Hematopoietic multipotent progenitor cell treated with erythropoietin and hydrocortisone succinate and interleukin-3 and kit ligand, for 17 days (in vitro differentiated cells): ENCODE measurements at regions not wholly inside any gene's neighbourhood (a gene's known extent, or its start where the extent isn't known, plus 50 kb on each side); places are given as distances from the start of the nearest gene placed in this dataset.

ENCODE experiments used
- DNase-seq: peaks from one replicate; pipeline ENCODE4 v3.0.0-alpha.2; 2015; ENCODE audit warnings: low spot score

DNA sequence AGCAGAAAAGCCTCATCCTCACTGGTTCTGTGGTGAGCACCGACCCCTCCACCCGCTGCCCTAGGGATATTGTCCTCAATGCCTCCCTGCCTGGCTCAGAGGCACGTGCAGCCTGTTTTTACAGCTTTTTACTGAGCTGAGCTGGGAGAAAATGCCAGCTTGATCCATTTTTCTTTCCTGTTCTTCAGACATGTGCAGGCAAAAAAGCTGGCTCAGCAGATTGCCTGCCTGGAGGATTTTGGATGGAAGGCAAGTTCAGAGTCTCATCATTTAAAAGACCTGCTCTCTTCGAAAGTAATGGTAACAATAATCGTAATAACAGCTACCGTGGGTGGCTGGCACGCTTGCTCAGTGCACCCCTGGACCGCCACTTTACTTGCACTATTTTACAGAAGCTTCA, 135.0 kb upstream of the SMIM23 start:
- no peak for DNase-seq

DNA sequence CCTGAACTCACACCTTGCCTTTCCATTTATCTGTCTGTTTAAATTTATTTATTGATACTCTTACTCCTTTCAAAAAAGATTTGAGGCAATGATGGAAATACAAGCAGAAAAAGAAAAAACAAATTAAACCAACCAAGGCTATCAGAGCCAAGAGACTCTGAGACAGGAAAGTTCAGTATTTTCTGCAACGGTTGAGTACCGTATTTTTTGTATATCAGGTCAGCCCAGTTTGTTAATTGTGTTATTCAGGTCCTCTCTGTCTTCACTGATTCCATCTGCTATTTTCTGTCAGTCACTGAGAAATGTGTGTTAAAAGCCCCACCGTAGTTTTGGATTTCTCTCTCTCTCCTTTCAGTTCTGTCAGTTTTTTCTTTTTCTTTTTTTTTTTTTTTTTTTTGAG, 134.5 kb upstream of the SMIM23 start:
- no peak for DNase-seq

DNA sequence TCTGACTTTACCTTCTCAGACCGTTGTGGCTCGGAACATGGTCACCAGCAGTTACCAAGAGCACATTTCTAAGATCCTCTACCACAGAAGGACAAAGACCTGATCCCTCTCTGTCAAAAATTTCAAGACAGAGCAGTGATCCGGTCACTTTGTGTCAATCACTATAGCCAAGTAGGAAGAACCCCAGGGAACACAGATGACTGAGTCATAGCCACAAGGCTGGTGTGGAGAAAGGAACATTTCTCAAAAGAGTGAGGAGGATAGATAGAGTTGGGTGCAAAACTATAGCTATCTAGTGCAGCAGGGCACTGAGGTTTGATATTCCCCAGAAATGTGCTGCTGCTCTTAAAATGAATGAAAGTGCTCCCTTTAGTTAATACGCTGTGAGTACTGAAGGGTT, 130.7 kb upstream of the SMIM23 start:
- no peak for DNase-seq

DNA sequence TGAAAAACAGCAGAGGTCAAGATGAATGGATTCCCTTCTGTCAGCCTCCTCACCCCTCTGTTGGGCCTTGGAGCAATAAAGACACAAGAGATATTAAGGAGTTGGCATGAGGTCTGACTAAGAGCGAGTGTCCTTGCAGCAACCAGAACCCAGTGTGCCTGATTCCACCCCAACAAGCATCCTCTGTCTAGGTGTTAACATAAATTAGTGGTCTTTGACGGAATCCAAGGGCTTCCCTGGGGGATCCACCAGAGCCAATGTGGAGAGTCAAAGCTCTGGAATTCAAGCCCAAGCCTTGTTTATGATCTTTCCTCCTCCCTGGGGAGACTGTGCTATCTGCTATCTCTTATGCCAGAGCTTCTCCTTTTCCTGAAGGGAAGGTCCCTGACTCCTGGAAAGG, 128.1 kb upstream of the SMIM23 start:
- no peak for DNase-seq

DNA sequence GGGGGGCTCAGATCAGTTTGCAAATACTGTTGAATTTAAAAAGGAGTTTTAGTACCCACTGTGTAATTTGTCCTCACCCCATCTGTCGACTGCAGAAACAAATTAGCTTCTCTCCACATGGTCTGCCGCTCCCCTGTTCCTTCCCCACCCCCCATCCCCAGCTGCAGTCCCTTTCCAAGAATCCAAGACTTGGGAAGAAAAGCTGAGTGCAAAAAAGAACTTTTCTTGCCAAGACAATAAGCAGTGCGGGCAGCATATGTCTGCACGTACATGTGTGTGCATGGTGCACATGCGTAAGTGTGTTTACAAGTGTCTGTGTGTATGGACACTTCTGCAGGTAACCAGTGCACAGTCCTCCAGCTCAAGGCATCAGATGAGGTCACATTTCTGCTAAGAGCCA, 125.7 kb upstream of the SMIM23 start:
- DNase-seq = no peak

DNA sequence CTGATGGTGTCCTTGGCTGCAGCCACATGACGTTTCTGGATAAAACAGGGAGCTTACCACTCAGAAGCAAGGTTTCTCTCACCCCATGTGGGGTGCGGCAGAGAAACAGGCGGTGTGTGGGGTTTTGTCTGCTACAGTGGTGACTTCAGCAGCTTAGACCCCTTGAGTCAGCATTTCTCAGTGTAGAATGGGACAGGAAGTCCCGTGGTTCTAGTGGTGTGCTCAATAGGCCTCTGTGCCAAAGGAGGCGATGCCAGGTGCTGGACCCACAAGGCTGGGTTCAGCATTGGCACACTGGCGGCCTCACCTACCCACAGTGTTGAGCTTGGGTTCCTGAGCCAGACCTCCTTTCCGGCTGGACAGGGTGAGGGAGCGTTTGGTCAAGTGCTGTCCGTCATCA, 125.2 kb upstream of the SMIM23 start:
- no peak for DNase-seq

DNA sequence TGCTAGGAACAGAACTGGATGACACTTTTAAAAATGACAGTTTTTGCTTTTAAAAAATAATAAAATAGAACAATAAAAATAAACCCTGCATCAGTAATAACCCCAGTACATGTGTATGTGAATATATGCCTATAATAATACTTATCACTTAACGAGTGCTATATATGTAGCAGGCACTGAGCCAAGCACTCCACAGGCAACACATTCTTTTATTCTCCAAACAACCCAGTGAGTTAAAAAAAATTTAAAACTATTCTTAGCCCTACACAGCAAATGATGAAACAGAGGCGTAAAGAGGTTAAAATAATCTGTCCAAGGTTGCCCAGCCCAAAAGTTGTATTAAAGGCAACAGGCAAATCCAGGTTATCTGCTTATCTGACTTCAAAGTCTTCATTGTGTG, 124.5 kb upstream of the SMIM23 start:
- no peak for DNase-seq

DNA sequence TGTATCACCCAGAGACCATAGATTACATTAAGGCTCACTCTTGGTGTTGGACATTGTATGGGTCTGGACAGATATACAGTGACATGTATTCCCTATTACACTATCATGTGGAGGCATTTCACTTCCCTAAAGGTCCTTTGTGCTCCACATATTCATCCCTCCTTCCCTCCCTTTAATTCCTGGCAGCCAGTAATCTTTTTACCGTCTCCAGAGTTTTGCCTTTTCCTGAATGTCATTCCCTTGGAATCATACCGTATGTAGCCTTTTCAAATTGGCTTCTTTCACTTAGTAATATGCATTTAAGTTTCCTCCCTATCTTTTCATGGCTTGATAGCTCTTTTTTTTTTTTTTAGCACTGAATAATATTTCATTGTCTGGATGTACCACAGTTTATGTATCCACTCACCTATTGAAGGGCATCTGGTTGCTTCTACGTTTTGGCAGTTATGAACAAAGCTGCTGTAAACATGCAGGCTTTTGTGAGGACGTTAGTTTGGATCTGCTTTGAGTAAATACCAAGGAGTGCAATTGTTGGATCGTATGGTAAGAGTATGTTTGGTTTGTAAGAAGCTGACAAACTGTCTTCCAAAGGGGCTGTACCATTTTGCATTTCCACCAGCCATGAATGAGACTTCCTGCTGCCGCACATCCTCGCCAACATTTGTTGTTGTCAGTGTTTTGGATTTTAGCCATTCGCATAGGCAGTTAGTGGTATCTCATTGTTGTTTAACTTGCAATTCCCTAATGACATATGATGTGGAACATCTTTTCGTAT, 122.1 kb upstream of the SMIM23 start:
- no peak for DNase-seq

DNA sequence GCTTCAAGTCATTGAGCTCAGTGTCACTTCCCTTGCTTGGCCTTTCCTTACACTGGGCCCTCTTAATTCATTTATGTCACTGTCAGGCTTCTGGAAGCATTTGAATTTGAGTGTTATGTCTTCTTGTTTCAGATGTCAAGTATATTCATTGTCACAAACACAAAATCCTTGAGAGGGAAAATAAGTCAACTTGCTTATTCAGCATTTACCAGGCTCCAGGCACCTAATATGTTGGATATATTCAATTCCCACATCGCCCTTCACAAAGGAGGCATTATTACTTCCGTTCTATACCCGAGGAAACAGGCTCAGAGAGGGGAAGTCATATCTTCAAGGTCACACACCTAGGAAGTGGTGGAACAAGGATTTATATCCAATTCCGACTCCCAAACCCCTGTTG, 121.1 kb upstream of the SMIM23 start:
- no peak for DNase-seq

DNA sequence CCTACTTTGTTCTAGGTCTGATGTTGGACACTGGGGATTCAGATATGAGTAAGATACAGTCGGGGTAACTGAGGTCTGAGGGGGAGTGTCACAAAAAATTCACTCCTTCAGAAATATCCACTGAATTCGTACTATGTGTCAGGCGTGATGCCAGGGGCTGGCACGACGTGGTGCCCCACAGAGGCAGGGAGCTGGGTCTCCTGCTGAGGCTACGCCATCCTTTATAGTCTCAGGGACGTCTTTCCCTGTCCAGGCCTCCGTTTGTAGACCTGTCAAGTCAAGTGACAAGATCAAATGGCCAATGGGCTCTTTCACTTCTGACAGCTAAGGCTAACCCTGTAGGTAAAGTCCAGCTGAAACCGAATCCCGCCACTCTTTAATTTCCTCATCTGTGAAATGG, 118.8 kb upstream of the SMIM23 start:
- no peak for DNase-seq

DNA sequence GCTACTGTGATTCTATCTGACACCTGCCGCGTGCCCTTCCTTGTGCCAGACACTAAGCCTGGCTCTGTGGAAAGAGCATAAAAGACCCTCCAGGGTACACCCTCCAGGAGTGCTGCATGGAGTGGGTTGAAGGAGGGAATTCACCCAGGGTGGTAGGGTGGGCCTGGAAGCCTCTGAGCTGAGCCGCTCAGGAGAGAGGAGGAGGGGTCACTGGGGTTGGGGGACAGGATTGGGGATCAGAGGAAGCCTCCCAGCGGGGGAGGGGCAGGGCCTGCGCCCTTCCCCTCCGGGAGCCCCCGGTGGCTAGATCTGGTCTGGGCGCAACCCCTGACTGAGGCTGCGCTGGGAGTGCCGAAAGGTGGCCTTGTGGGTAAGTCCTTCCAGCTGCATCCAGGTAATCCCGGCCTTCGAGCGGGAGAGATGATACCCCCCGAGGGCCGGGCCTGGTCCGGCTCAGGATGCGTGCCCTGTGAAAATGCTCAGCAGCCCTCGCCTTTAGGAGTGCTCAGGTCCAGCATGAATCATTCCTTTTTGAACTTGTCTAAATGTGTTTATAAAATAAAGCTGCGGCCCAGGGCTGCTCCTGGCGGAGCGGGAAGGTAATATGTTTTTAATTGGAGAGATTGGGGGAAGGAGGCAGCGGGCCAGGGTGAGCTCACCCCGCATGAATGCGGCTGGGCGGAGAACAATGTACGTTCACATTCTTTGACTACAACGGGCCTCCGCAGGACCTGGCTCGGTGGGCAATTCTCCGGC, 118.1 kb upstream of the SMIM23 start:
- no peak for DNase-seq

DNA sequence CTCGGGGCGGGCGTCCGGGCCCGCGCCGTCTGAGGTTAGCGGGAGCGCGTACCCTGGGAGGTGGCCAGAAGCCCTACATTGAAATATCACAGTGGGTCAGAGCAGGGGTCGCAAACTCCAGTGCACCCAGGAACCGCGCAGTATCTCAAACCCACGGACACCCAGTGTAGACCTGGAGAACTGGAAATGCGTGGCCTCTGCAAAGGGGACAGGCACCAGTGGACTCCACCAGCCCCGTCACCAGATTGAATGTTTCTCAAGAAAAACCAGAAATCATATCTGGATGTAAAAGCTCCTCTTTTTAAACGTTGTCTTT, 117.6 kb upstream of the SMIM23 start:
- DNase-seq = no peak

DNA sequence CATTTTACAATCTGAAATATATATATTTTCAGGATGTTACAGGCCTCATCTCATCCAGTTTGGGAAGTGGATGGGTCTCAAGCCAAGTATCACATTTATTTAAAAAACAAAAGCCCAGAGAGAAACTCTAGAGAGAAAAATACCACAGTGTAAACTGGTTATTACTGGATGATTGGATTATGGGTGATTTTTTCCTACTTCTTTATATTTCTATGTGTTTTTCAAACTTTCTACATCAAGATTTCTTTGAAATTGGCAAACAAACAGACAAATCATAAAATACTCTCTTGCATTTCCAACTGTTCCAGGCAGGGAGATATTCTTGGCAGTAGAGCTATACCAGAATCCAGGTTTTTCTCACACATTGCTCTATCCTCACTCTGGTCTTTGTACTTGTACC, 116.0 kb upstream of the SMIM23 start:
- no peak for DNase-seq

DNA sequence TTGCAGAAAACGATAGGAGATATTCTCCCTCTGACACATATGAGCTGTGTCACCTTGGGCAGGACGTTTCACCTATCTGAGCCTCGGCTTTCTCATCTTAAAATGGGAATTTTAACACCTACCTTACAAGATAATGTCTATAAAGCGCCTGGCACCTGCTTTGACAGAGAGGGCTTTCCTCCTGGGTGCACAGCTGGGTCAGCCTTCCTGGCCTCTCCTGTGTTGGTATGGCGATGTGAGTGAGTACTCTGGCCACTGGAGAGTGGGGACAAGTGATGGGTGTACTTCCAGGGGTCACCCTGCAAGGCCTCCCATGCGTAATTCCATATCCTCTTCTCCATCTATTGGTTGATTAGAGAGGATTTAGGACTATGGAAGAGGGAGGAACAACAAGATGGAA, 113.1 kb upstream of the SMIM23 start:
- DNase-seq = no peak

DNA sequence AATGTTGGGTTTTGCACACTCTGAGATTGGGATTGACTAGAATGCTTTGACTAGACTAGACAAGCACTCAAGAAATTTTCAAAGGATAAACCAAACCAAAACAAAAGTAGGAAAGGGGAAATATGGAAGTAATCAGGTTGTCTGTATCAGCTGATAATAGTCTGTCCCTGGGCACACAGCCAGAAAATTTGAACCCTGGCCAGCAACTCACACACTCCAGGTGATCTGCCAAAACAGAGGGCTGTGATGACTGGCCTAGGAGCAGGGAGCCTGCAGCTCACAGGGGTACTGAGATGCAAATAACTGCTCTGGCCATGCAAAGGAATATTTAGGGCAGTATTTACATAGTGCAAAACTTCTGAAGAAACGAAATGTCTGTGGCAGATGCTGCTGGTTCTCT, 112.3 kb upstream of the SMIM23 start:
- no peak for DNase-seq

DNA sequence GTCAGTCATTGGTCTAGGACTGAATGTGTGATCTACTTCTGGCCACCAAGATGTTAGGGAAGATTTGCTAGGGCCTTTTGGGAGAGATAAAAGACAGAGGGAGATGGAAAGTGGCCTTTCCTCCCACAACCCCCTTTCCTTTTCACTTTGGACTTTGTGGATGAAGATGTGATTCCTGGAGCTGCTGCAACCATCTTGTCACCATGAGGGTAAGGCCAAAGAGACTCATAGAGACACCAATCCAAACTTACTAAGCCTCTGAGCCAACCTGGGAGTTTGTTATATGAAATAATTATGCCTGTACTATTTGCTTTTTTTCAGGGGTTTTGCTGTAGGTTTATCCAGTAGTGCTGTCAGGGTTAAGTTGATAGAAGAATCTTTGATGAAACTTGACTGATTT, 111.8 kb upstream of the SMIM23 start:
- no peak for DNase-seq

DNA sequence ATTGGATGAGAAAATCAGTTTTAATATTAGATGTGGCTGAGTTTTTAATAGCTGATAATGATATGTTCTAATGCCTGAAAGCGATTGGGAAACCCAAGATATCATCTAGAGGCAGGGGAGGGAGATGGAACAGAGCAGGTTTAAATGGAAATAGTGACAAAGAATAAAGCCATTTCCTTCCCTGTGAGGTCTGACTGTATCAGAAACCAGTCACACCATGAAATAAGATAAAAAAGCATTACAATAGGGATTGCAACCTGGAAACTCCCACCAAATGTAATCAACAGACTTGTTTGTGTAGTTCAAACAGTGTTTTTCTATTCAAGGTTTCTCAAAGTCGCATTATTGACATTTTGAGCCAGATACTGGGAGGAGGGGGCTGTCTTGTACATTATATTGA, 110.1 kb upstream of the SMIM23 start:
- DNase-seq = no peak

DNA sequence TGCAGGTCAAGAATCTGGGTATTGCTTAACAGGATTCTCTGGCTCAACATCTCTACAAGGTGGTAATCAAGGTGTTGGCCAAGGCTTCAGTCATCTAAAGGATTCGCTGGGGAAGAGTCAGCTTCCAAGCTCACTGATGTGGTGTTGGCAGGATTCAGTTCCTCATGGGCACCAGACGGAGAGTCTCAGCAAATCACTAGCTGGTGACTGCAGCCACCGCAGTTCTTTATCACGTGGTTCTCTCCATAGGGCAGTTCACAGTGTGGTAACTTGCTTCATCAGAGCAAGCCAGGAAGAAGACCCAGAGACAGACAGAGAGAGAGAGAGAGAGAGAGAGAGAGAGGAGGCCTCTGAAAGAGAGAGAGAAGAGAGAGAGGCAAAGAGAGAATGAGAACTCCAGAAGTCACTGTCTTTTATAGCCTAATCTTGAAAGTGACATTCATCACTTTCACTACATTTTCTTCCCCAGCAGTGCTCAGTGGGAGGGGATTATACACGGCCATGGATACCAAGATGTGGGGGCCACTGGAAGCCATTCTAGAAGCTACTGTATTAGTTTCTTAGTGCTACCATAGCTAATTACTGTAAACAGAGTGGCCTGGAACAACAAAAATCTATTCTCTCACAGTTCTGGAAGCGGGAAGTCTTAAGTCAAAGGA, 109.2 kb upstream of the SMIM23 start:
- DNase-seq = no peak

DNA sequence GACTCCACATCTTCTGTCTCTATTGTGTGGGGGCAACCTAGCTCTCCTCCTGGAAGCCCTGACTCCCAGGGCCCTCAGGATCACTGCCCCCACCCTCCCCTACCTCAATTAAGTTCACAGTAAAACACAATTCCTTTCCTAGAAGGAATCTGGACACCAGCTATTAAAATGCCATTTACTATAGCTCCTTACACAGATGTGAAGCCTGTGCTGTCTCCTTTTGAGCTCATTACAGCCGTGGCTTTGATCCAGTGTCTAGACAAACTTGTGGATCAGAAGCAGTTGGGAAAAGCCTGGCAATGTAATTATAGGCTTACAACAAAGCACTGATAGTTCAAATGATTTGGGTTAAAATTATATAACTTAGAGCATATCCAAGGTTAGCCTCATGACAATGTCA, 107.0 kb upstream of the SMIM23 start:
- no peak for DNase-seq

DNA sequence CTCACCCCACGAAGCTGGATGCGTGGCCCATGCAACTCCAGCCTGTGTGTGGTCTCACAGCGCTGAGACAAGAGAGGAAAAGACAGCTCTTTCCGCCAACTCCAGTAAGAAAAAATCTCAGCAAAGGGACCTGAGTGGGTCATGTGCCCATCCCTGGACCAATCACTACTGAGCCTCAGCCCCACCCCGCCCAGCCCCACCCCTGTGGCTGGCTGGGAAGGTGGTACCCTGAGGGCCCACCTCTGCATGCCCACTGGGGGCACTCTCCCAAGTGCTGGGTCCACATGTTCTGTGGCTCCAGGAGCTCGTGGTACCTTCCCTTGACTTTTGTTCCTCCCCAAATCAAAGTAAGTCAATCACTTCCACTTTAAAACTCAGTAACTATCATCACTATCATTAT, 105.1 kb upstream of the SMIM23 start:
- DNase-seq = no peak

DNA sequence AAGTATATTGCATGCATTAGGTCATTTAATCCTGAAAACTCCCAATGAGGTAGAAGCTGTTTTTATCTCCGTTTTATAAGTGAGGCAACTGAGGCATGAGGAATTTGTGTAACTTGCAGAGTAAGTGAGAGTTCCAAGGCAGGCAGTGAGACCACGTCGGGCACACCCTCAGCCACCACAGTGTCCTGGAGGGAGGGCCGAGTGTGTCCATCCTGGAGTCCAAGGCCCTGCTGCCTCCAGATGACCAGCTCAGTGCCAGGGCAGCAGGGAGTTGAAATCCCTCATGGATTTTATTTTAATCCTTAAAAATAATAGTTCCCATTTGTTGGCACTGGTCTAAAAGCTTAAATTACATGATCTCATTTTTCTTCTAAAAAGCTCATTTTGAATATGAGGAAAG, 104.6 kb upstream of the SMIM23 start:
- DNase-seq = no peak

DNA sequence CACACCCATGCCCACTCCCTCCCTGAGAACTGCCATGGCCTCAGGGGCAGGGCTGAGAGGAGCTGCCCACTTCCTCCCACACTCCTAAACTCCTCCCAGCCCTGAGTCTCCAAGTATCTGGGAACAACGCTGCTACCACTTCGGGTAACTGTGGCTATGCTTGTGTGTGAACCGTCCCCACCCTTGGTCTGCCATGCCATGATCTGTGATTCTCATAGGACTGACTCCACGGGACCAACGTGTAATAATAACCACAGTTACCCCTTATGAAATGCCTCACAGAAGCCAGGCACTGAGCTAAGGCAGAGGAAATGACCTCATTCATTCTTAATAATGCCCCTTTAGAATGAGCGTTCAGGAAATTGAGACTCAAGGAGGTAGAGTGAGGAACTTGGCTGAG, 103.9 kb upstream of the SMIM23 start:
- DNase-seq = no peak

DNA sequence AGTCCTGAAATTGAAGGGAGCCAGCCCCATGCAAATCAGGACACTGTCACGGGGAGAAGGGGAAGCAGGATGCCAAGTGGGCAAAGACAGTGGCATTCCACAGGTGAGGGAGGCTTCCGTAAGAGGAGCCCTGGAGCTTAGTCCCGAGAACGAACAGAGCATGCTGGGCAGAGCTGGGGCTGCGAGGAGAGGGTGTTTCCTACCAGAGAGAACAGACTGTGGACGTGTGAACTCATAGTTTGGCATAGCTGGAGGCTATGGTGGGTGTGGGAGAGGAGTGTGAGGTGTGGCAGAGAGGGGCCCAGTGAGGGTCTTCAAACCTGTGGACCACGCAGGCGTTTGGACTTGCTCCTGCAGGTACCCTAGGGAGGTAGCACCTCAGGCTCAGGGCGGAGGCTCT, 102.8 kb upstream of the SMIM23 start:
- DNase-seq = no peak

DNA sequence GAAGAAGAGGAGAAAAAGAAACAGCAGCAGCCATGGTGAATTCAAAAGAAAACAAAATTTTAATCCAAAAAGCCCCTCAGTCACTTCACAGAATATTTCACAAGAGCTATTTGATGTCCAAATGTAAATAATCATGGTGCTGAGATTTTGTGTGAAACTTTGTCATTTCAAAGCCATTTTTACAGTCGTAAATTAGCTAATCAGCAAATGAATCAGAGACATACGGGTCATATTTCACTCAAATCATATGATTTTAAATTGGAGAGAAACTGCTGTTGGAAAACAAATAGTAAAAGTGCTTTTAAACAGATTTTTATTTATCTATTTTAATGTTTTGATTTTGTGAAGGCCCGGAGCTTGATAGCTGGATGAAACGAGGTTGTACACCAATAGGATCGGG, 101.4 kb upstream of the SMIM23 start:
- no peak for DNase-seq
